Mesenchymal stem cell (in vitro differentiated cells and primary cell): ENCODE measurements at regions not wholly inside any gene's neighbourhood (a gene's known extent, or its start where the extent isn't known, plus 50 kb on each side); places are given as distances from the start of the nearest gene placed in this dataset.

Experiments used
- DNase-seq: peaks from one replicate; pipeline ENCODE4 v3.0.0-alpha.2; 2013
- H2AFZ ChIP-seq: one replicate; pipeline ENCODE4 v1.6.1; 2013; ENCODE audit warnings: low read depth, mild to moderate bottlenecking, control low read depth, inconsistent platforms, low read length, moderate library complexity
- H2AK5ac ChIP-seq: 2 replicates; pipeline ENCODE4 v1.6.1; 2013; ENCODE audit warnings: low read length, moderate library complexity, mild to moderate bottlenecking, inconsistent platforms; ENCODE audit not compliant: severe bottlenecking
- H2BK120ac ChIP-seq: one replicate; pipeline ENCODE4 v1.6.1; 2013; ENCODE audit warnings: low read depth, mild to moderate bottlenecking, inconsistent platforms, low read length, moderate library complexity
- H2BK12ac ChIP-seq, 2 experiments: one replicate each; pipeline ENCODE4 v1.6.1; 2013; ENCODE audit warnings: inconsistent platforms in 2 of 2, low read length in 2 of 2, mild to moderate bottlenecking in 2 of 2, moderate library complexity in 2 of 2, control low read depth in 1 of 2
- H2BK15ac ChIP-seq: one replicate; pipeline ENCODE4 v1.6.1; 2013; ENCODE audit warnings: mild to moderate bottlenecking, low read depth, inconsistent platforms; ENCODE audit not compliant: poor library complexity, severe bottlenecking
- H2BK5ac ChIP-seq: 2 replicates; pipeline ENCODE4 v1.6.1; 2013; ENCODE audit warnings: low read depth, mild to moderate bottlenecking, low read length, control low read depth, inconsistent platforms; ENCODE audit not compliant: poor library complexity, severe bottlenecking
- H3K14ac ChIP-seq, 2 experiments: one replicate each; pipeline ENCODE4 v1.6.1; 2013; ENCODE audit warnings: inconsistent platforms in 2 of 2, low read length in 2 of 2, control low read depth in 1 of 2, mild to moderate bottlenecking in 1 of 2, moderate library complexity in 1 of 2
- H3K18ac ChIP-seq, 2 experiments: one replicate each; pipeline ENCODE4 v1.6.1; 2013; ENCODE audit warnings: inconsistent platforms in 2 of 2, low read length in 2 of 2, control low read depth in 1 of 2, low read depth in 1 of 2, mild to moderate bottlenecking in 1 of 2
- H3K23ac ChIP-seq, 2 experiments: one replicate each; pipeline ENCODE4 v1.6.1; 2013; ENCODE audit warnings: inconsistent platforms in 2 of 2, low read length in 2 of 2, mild to moderate bottlenecking in 2 of 2, moderate library complexity in 2 of 2, control low read depth in 1 of 2
- H3K27ac ChIP-seq: 2 replicates; pipeline ENCODE4 v1.5.1; 2013; ENCODE audit warnings: mild to moderate bottlenecking, moderate library complexity, low read length, control low read depth, inconsistent platforms; ENCODE audit not compliant: poor library complexity, severe bottlenecking
- H3K27me3 ChIP-seq, 2 experiments: 2 replicates each; pipeline versions ENCODE4 v1.6.1 to v1.7.0; 2013; ENCODE audit warnings: low read length in 2 of 2, mild to moderate bottlenecking in 2 of 2, moderate library complexity in 2 of 2, control low read depth in 1 of 2, inconsistent platforms in 1 of 2; ENCODE audit not compliant: control insufficient read depth in 1 of 2, insufficient read depth in 1 of 2
- H3K36me3 ChIP-seq, 2 experiments: 2 replicates each; pipeline versions ENCODE4 v1.6.1 to v1.7.0; 2013; ENCODE audit warnings: low read length in 2 of 2, control low read depth in 1 of 2, inconsistent platforms in 1 of 2, low read depth in 1 of 2, mild to moderate bottlenecking in 1 of 2; ENCODE audit not compliant: insufficient read depth in 2 of 2, control insufficient read depth in 1 of 2
- H3K4ac ChIP-seq, 2 experiments: one replicate each; pipeline ENCODE4 v1.6.1; 2013; ENCODE audit warnings: inconsistent platforms in 2 of 2, low read length in 2 of 2, mild to moderate bottlenecking in 2 of 2, moderate library complexity in 2 of 2, control low read depth in 1 of 2, low read depth in 1 of 2
- H3K4me1 ChIP-seq: 2 replicates; pipeline ENCODE4 v1.6.1; 2013; ENCODE audit warnings: low read depth, low read length, control low read depth; ENCODE audit not compliant: control insufficient read depth, insufficient read depth
- H3K4me2 ChIP-seq: 2 replicates; pipeline ENCODE4 v1.6.1; 2013; ENCODE audit warnings: low read length, mild to moderate bottlenecking, inconsistent platforms; ENCODE audit not compliant: poor library complexity, severe bottlenecking
- H3K4me3 ChIP-seq, 2 experiments: 2 replicates each; pipeline versions ENCODE4 v1.5.1 to v1.7.0; 2013; ENCODE audit warnings: low read length in 2 of 2, mild to moderate bottlenecking in 2 of 2, control low read depth in 1 of 2, low read depth in 1 of 2; ENCODE audit not compliant: insufficient read depth in 1 of 2
- H3K79me1 ChIP-seq: replicated peaks from 2 replicates; pipeline ENCODE4 v1.6.1; 2013; ENCODE audit warnings: mild to moderate bottlenecking, control low read depth, low read length, inconsistent platforms; ENCODE audit not compliant: poor library complexity, severe bottlenecking
- H3K9ac ChIP-seq: 2 replicates; pipeline ENCODE4 v1.7.0; 2013; ENCODE audit warnings: mild to moderate bottlenecking, low read length, moderate library complexity
- H3K9me3 ChIP-seq: 2 replicates; pipeline ENCODE4 v1.7.0; 2013; ENCODE audit warnings: mild to moderate bottlenecking, low read length; ENCODE audit not compliant: control insufficient read depth
- H4K8ac ChIP-seq: one replicate; pipeline ENCODE4 v1.6.1; 2013; ENCODE audit warnings: inconsistent platforms, mild to moderate bottlenecking, low read length, moderate library complexity
- H4K91ac ChIP-seq: one replicate; pipeline ENCODE4 v1.6.1; 2013; ENCODE audit warnings: mild to moderate bottlenecking, low read length, inconsistent platforms
- WGBS: methylation state at CpG from one replicate; pipeline ENCODE4 v1.1.7; 2013; ENCODE audit warnings: mixed read lengths; 5-methylcytosine and 5-hydroxymethylcytosine counted together

GRCh38 chr3:124660599-124660998, 69.7 kb upstream of the UMPS start:
- DNase-seq = no peak
- Histone ChIP-seq H3K4me1 (peaks cover 3% of the 10 kb centered on the region), H3K79me1 (no peaks in the 10 kb centered on the region), H2AFZ (no peak overlapping the region), H3K23ac (no peak overlapping the region), H4K8ac (no peak overlapping the region), H3K27ac (no peak overlapping the region), H3K18ac (no peak overlapping the region), H3K36me3 (peaks cover 3 to 6% of the 10 kb centered on the region in 2 experiments), H2BK15ac (no peak overlapping the region), H3K9ac (no peak overlapping the region), H2BK120ac (no peak overlapping the region), H2BK12ac (no peak overlapping the region), H3K27me3 (peaks cover 5 to 11% of the 10 kb centered on the region in 2 experiments), H4K91ac (no peak overlapping the region), H2AK5ac (no peak overlapping the region), H2BK5ac (no peak overlapping the region), H3K4ac (no peak overlapping the region), H3K9me3 (no peaks in the 10 kb centered on the region), H3K4me3 (no peak overlapping the region), H3K4me2 (no peak overlapping the region), H3K14ac (no peak overlapping the region)
- WGBS = 100% methylated on average over 1 of the region's 1 CpG

GRCh38 chr3:124663690-124664089, 66.6 kb upstream of the UMPS start:
- 46% methylated on average over 1 of the region's 2 CpGs for WGBS

GRCh38 chr3:124664804-124665203, 65.4 kb upstream of the UMPS start:
- no peak overlapping the region for H2BK5ac ChIP-seq
- H4K8ac ChIP-seq = no peak overlapping the region
- H3K4me2 ChIP-seq = no peak overlapping the region
- no peak overlapping the region for H3K23ac ChIP-seq
- H3K79me1 ChIP-seq = no peaks in the 10 kb centered on the region
- H2AFZ ChIP-seq = no peak overlapping the region
- no peak overlapping the region for H4K91ac ChIP-seq
- H2AK5ac ChIP-seq = no peak overlapping the region
- DNase-seq = no peak
- H3K36me3 ChIP-seq = peaks cover 0 to 7% of the 10 kb centered on the region in 2 experiments
- H3K27ac ChIP-seq = no peak overlapping the region
- H2BK15ac ChIP-seq = no peak overlapping the region
- no peak overlapping the region for H3K9ac ChIP-seq
- no peak overlapping the region for H2BK120ac ChIP-seq
- H3K18ac ChIP-seq = no peak overlapping the region
- H3K14ac ChIP-seq = no peak overlapping the region
- no peak overlapping the region for H3K4me3 ChIP-seq
- no peaks in the 10 kb centered on the region for H3K9me3 ChIP-seq
- no peak overlapping the region for H2BK12ac ChIP-seq
- no peak overlapping the region for H3K4ac ChIP-seq
- 92% methylated on average over 2 of the region's 2 CpGs for WGBS
- H3K4me1 ChIP-seq = peaks cover 3% of the 10 kb centered on the region
- H3K27me3 ChIP-seq = no peaks in the 10 kb centered on the region

More at GRCh38 chr3:124663690-124664089, 66.6 kb upstream of the UMPS start:
- no peak overlapping the region for H3K4me2 ChIP-seq
- no peaks in the 10 kb centered on the region for H3K79me1 ChIP-seq
- H3K27ac ChIP-seq = no peak overlapping the region
- H2BK5ac ChIP-seq = no peak overlapping the region
- H2BK12ac ChIP-seq = no peak overlapping the region
- no peak overlapping the region for H3K4ac ChIP-seq
- H2BK15ac ChIP-seq = no peak overlapping the region
- peaks cover 0 to 9% of the 10 kb centered on the region in 2 experiments for H3K36me3 ChIP-seq
- peak; percentile 49 for DNase-seq
- peaks cover 3% of the 10 kb centered on the region for H3K4me1 ChIP-seq
- no peak overlapping the region for H3K23ac ChIP-seq
- no peak overlapping the region for H4K8ac ChIP-seq
- H3K18ac ChIP-seq = no peak overlapping the region
- no peak overlapping the region for H4K91ac ChIP-seq
- H3K27me3 ChIP-seq = peaks cover 2 to 5% of the 10 kb centered on the region in 2 experiments
- no peak overlapping the region for H3K14ac ChIP-seq
- no peak overlapping the region for H2AK5ac ChIP-seq
- no peak overlapping the region for H2BK120ac ChIP-seq
- no peak overlapping the region for H3K4me3 ChIP-seq
- no peak overlapping the region for H3K9ac ChIP-seq
- H3K9me3 ChIP-seq = no peaks in the 10 kb centered on the region
- no peak overlapping the region for H2AFZ ChIP-seq

GRCh38 chr3:124666067-124666466, 64.2 kb upstream of the UMPS start:
- Histone ChIP-seq H3K14ac (no peak overlapping the region), H4K8ac (no peak overlapping the region), H3K27me3 (no peaks in the 10 kb centered on the region), H3K36me3 (peaks cover 0 to 7% of the 10 kb centered on the region in 2 experiments), H2AFZ (no peak overlapping the region), H3K9ac (no peak overlapping the region), H4K91ac (no peak overlapping the region), H3K23ac (no peak overlapping the region), H3K4me1 (peaks cover 3% of the 10 kb centered on the region), H3K4ac (no peak overlapping the region), H2BK5ac (no peak overlapping the region), H3K18ac (no peak overlapping the region), H3K4me2 (no peak overlapping the region), H3K79me1 (no peaks in the 10 kb centered on the region), H2AK5ac (no peak overlapping the region), H3K4me3 (no peak overlapping the region), H3K9me3 (no peaks in the 10 kb centered on the region), H2BK15ac (no peak overlapping the region), H2BK12ac (no peak overlapping the region), H3K27ac (no peak overlapping the region), H2BK120ac (no peak overlapping the region)
- DNase-seq = no peak
- WGBS = 91% methylated on average over 5 of the region's 5 CpGs
